Lower leg skin (tissue), 4 donors: ENCODE measurements at regions not wholly inside any gene's neighbourhood (a gene's known extent, or its start where the extent isn't known, plus 50 kb on each side); places are given as distances from the start of the nearest gene placed in this dataset.
"Not testable (repeated sequence)": the region's sequence is repeated elsewhere in the genome, so short reads cannot be mapped to it uniquely, and the experiment has no call there.

Experiments
- DNase-seq, 2 donors: peaks; one replicate each; pipeline ENCODE4 v3.0.0-alpha.2; 2019; ENCODE audit warnings: low spot score in 2 of 2
- H3K4me3 ChIP-seq: fragments of 200-600 bp; sonication (generic); 2 replicates; pipeline ENCODE4 v1.5.1; 2017; ENCODE audit warnings: mild to moderate bottlenecking, low read depth; ENCODE audit not compliant: poor library complexity, severe bottlenecking
- POLR2A ChIP-seq, 2 donors: fragments of 450-650 bp; IDR thresholded peaks; one replicate each; pipeline ENCODE4 v1.6.1; 2016 to 2017; ENCODE audit warnings: antibody characterized with exemption in 2 of 2, mild to moderate bottlenecking in 1 of 2, moderate library complexity in 1 of 2
- WGBS, 2 donors: methylation state at CpG; one replicate each; pipeline ENCODE4 v1.1.5; 2018; 5-methylcytosine and 5-hydroxymethylcytosine counted together
- intact Hi-C: fragments of 100-400 bp; cut with DNase I; formaldehyde crosslinking; loops from one replicate; pipeline ENCODE4 v1.15.0; 2023; ENCODE audit warnings: low total_unique reads
- TF ChIP-seq, protein P1 (sequence below), 3 donors: fragments of 450-650 bp; IDR thresholded peaks; one replicate each; pipeline ENCODE4 v1.5.1; 2016; ENCODE audit warnings: antibody characterized with exemption in 3 of 3, mild to moderate bottlenecking in 3 of 3, moderate library complexity in 2 of 3

DNA sequence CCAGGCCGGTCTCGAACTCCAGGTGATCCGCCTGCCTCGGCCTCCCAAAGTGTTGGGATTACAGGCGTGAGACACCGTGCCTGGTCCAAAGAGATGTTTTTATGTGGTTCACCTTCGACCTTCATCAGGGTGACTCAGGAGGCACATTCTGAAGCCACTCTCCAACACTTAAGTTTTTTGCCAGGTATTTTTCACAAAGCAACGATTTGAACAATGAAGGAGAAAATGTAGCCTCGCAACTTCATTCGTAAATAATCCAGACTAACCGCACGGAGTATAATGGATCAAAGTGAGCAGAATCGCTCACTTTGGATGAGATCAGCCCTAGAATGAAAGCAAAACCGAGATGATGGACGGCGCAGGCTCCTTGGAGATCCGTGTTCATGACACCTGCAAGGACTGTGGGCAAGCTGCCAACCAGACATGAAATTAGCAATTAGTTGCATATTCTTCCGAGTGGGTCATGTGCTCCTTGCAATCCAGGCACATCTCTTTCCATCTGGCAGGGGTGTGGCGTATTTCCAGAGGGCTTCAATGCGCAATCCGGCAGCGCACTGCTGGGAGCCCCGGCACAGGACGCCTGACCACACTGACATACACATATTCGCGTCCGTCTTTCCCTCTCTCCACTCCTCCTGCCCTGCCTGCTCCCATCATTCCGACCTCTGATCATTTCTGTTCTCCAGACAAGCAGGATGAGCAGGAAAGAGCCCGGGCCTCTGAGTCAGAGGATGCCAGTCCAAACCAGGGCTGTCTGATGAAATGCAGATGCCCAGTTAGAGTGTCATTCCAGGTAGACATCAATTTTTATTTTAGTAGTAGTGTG is 148.4 kb downstream of the KLF6 start:
- DNase-seq = peak in 1 of 2 donors; percentile 33

DNA sequence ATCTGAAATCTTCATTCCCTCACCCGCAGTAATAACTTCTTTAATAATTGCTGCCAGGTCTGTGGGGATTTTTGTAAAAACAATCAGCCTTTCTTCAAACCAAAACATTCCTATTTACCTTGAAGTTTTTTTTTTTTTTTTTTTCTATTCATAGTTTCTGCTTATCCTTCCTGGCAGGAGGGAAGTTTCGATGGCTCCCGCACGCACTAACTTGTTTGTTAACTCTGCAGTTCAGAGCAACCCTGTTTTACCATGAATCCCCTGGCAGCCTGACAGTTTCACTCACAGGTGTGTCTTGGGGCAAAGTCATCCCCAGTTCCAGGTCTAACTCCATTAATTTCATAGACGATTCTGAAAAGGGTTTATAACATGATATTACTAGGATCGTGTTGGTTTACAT is 149.3 kb downstream of the KLF6 start:
- intact Hi-C loops = no loop called here
- no peak overlapping the region for H3K4me3 ChIP-seq
- TF ChIP-seq, protein P1, sequence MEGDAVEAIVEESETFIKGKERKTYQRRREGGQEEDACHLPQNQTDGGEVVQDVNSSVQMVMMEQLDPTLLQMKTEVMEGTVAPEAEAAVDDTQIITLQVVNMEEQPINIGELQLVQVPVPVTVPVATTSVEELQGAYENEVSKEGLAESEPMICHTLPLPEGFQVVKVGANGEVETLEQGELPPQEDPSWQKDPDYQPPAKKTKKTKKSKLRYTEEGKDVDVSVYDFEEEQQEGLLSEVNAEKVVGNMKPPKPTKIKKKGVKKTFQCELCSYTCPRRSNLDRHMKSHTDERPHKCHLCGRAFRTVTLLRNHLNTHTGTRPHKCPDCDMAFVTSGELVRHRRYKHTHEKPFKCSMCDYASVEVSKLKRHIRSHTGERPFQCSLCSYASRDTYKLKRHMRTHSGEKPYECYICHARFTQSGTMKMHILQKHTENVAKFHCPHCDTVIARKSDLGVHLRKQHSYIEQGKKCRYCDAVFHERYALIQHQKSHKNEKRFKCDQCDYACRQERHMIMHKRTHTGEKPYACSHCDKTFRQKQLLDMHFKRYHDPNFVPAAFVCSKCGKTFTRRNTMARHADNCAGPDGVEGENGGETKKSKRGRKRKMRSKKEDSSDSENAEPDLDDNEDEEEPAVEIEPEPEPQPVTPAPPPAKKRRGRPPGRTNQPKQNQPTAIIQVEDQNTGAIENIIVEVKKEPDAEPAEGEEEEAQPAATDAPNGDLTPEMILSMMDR (IDR thresholded peaks at IDR 0.05) = no peak
- 40 to 41% methylated on average over 6 of the region's 6 CpGs for WGBS, 2 donors
- DNase-seq = peak in 1 of 2 donors; percentile 75

More for the DNA sequence above, 148.4 kb downstream of the KLF6 start:
- 73 to 84% methylated on average over 28 to 29 of the region's 29 CpGs for WGBS, 2 donors
- intact Hi-C loops = no loop called here
- no peak overlapping the region for H3K4me3 ChIP-seq
- TF ChIP-seq, protein P1 (IDR thresholded peaks at IDR 0.05) = no peak
- TF ChIP-seq POLR2A (IDR thresholded peaks at IDR 0.05) = no peak

GRCh38 chr10:3635211-3635671 is 149.8 kb downstream of the KLF6 start:
- H3K4me3 ChIP-seq = no peak overlapping the region
- intact Hi-C loops = no loop called here
- TF ChIP-seq, protein P1 (IDR thresholded peaks at IDR 0.05) = no peak
- TF ChIP-seq POLR2A (IDR thresholded peaks at IDR 0.05) = no peak
- DNase-seq = no peak
- WGBS, 2 donors = 50 to 65% methylated on average over 5 of the region's 5 CpGs

- intact Hi-C loops, DNase-seq: not testable (repeated sequence)
- WGBS, 2 donors = 100% methylated on average over 1 of the region's 1 CpG
Measured at GRCh38 chr10:3634646-3635045, 150.4 kb downstream of the KLF6 start.

DNA sequence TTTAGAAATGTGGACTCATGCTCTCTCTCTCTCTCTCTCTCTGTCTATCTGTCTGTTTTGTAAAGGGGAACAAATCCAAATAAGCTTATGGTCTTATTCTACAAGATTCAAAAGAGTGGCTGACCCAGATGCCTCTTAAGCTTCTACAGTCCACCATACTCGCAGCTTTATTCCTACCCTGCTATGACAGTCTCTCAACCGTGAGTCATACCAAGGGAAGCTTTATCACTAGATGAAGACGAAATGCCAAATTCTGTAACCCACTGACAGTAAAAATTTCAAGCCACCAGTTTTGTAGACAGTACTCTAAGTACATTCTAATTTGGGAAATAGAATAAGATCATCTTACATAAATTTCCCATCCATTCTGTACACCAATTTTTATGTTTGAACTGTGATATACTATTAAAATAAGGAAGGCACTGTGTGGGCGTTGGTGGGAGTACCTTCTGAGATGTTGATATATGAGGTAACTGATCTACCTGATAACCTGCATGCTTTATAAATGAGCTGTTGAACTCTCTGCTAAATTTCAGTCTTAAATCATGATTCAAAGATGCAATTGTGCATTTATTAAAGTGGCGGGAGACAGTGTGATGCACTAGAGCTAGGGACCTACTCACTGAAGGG is 153.2 kb downstream of the KLF6 start:
- H3K4me3 ChIP-seq = no peak overlapping the region
- TF ChIP-seq, protein P1 (IDR thresholded peaks at IDR 0.05) = no peak
- no peak for TF ChIP-seq POLR2A (IDR thresholded peaks at IDR 0.05)
- WGBS, 2 donors = 57 to 68% methylated on average over 5 of the region's 5 CpGs
- no peak for DNase-seq
- intact Hi-C loops = no loop called here

More at GRCh38 chr10:3634646-3635045, 150.4 kb downstream of the KLF6 start:
- not testable (repeated sequence) for H3K4me3 ChIP-seq

- no peak overlapping the region for H3K4me3 ChIP-seq
- intact Hi-C loops = no loop called here
- 95 to 97% methylated on average over 2 of the region's 2 CpGs for WGBS, 2 donors
- TF ChIP-seq, protein P1 (IDR thresholded peaks at IDR 0.05) = no peak
- TF ChIP-seq POLR2A (IDR thresholded peaks at IDR 0.05) = no peak
- no peak for DNase-seq
Measured at GRCh38 chr10:3631291-3631690, 153.7 kb downstream of the KLF6 start.
